ENCODE measurements at regions not wholly inside any gene's neighbourhood (a gene's known extent, or its start where the extent isn't known, plus 50 kb on each side); places are given as distances from the start of the nearest gene placed in this dataset.

DNA sequence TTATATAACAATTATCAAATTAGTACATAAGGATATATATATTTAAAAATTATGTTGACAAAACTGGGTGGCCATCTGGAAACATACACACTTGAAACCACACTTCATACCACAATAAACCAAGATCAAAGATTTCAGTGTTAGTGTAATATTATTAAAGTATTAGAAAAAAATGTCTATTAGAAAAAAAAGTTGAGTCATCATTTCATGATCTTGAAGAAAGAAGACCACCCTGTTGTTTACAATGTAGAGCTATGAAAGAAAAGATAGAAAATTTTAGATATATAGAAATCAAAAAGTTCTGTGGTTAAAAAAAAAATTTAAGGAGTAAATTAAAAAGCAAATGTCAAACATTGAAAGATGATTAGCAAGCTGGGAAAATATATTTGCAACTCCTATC is 224.5 kb upstream of the CDH20 start:
- no peak overlapping the region for H3K4me3 Mint-ChIP-seq
- H4K20me1 ChIP-seq (ENCODE audit: insufficient read depth, low read length), result no peaks in the 10 kb centered on the region
- H3K36me3 Mint-ChIP-seq, result no peaks in the 10 kb centered on the region
- intact Hi-C loops (cut with micrococcal nuclease), result no loop called here
- H3K4me1 Mint-ChIP-seq, result no peaks in the 10 kb centered on the region
- H3K79me2 ChIP-seq (ENCODE audit: insufficient read depth, low read length), result no peaks in the 10 kb centered on the region
- DNase-seq, result no peak
- no peak overlapping the region for H3K9ac ChIP-seq (ENCODE audit: insufficient read depth, low read length, poor library complexity, severe bottlenecking)
- TF ChIP-seq, protein P1, sequence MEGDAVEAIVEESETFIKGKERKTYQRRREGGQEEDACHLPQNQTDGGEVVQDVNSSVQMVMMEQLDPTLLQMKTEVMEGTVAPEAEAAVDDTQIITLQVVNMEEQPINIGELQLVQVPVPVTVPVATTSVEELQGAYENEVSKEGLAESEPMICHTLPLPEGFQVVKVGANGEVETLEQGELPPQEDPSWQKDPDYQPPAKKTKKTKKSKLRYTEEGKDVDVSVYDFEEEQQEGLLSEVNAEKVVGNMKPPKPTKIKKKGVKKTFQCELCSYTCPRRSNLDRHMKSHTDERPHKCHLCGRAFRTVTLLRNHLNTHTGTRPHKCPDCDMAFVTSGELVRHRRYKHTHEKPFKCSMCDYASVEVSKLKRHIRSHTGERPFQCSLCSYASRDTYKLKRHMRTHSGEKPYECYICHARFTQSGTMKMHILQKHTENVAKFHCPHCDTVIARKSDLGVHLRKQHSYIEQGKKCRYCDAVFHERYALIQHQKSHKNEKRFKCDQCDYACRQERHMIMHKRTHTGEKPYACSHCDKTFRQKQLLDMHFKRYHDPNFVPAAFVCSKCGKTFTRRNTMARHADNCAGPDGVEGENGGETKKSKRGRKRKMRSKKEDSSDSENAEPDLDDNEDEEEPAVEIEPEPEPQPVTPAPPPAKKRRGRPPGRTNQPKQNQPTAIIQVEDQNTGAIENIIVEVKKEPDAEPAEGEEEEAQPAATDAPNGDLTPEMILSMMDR (IDR thresholded peaks at IDR 0.05), result no peak
- no peaks in the 10 kb centered on the region for H3K36me3 ChIP-seq (replicated peaks in 1 of 2; ENCODE audit: control insufficient read depth in 1 of 2, insufficient read depth in 2 of 2, low read length in 2 of 2)
- peaks cover 0 to 3% (median 0%) of the 10 kb centered on the region in 3 donors for H3K27me3 Mint-ChIP-seq (ENCODE audit: low read depth in 3 of 3)
- H3K4me2 ChIP-seq (replicated peaks; ENCODE audit: extremely low read depth, low read length, poor library complexity, severe bottlenecking), result no peak overlapping the region
- no peaks in the 10 kb centered on the region for H3K27me3 ChIP-seq (ENCODE audit: control insufficient read depth in 2 of 2, insufficient read depth in 2 of 2, low read length in 2 of 2)
- H3K9me3 ChIP-seq (replicated peaks in 1 of 2; ENCODE audit: control insufficient read depth in 1 of 2, insufficient read depth in 1 of 2, low read length in 2 of 2), result no peaks in the 10 kb centered on the region
- no peak overlapping the region for H3K27ac ChIP-seq (ENCODE audit: low read depth in 1 of 2, low read length in 2 of 2)
- no peak overlapping the region for H2AFZ ChIP-seq (ENCODE audit: insufficient read depth, low read depth, low read length, poor library complexity, severe bottlenecking)
- H3K4me1 ChIP-seq (ENCODE audit: control insufficient read depth in 1 of 2, insufficient read depth in 2 of 2, low read length in 2 of 2), result no peaks in the 10 kb centered on the region
- H3K27ac Mint-ChIP-seq, result no peak overlapping the region
- H3K9me3 Mint-ChIP-seq, result peaks cover 0 to 2% (median 0%) of the 10 kb centered on the region in 7 donors
- H3K4me3 ChIP-seq (replicated peaks in 1 of 3; ENCODE audit: low read depth in 2 of 3, low read length in 3 of 3), result no peak overlapping the region

DNA sequence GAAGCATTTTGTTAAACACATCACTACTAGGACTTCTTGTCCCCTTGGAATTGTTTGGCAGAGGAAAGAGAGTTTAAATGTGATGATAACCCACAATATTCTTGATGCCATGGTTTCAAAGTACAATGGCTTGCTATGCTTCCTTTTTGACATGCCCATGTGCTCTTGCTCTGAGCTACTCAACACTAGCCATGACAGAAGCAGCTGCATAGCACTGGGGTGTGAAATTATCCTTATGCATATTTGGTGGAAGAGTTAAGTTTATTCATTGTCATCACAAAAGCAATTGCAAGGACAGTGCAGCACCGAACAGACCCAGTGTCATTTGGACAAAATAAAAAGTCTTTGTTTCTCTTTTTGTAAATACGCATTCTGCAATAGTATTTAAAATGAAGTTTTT is 209.9 kb upstream of the CDH20 start:
- H3K4me3 Mint-ChIP-seq, result no peak overlapping the region
- intact Hi-C loops (cut with micrococcal nuclease), result no loop called here
- WGBS (ENCODE audit: insufficient coverage), result no CpG with 5 or more reads among the region's 2 CpGs
- H3K9ac ChIP-seq (ENCODE audit: insufficient read depth, low read length, poor library complexity, severe bottlenecking), result no peak overlapping the region
- no peaks in the 10 kb centered on the region for H3K36me3 ChIP-seq (replicated peaks in 1 of 2; ENCODE audit: control insufficient read depth in 1 of 2, insufficient read depth in 2 of 2, low read length in 2 of 2)
- no peaks in the 10 kb centered on the region for H4K20me1 ChIP-seq (ENCODE audit: insufficient read depth, low read length)
- H3K27me3 ChIP-seq (ENCODE audit: control insufficient read depth in 2 of 2, insufficient read depth in 2 of 2, low read length in 2 of 2), result no peaks in the 10 kb centered on the region
- no peaks in the 10 kb centered on the region for H3K4me1 Mint-ChIP-seq
- H3K4me3 ChIP-seq (replicated peaks in 1 of 3; ENCODE audit: low read depth in 2 of 3, low read length in 3 of 3), result no peak overlapping the region
- peaks cover 0 to 4% of the 10 kb centered on the region in 2 donors for H3K9me3 ChIP-seq (replicated peaks in 1 of 2; ENCODE audit: control insufficient read depth in 1 of 2, insufficient read depth in 1 of 2, low read length in 2 of 2)
- H3K79me2 ChIP-seq (ENCODE audit: insufficient read depth, low read length), result no peaks in the 10 kb centered on the region
- no peak overlapping the region for H3K4me2 ChIP-seq (replicated peaks; ENCODE audit: extremely low read depth, low read length, poor library complexity, severe bottlenecking)
- TF ChIP-seq, protein P1 (IDR thresholded peaks at IDR 0.05), result no peak
- no peaks in the 10 kb centered on the region for H3K27me3 Mint-ChIP-seq (ENCODE audit: low read depth in 3 of 3)
- no peaks in the 10 kb centered on the region for H3K36me3 Mint-ChIP-seq
- H3K27ac Mint-ChIP-seq, result no peak overlapping the region
- H2AFZ ChIP-seq (ENCODE audit: insufficient read depth, low read depth, low read length, poor library complexity, severe bottlenecking), result no peak overlapping the region
- no peak for DNase-seq
- H3K9me3 Mint-ChIP-seq, result peaks cover 0 to 3% (median 0%) of the 10 kb centered on the region in 7 donors
- H3K27ac ChIP-seq (ENCODE audit: low read depth in 1 of 2, low read length in 2 of 2), result no peak overlapping the region
- H3K4me1 ChIP-seq (ENCODE audit: control insufficient read depth in 1 of 2, insufficient read depth in 2 of 2, low read length in 2 of 2), result no peaks in the 10 kb centered on the region
